Progenitor cell of endocrine pancreas (in vitro differentiated cells): ENCODE measurements at regions not wholly inside any gene's neighbourhood (a gene's known extent, or its start where the extent isn't known, plus 50 kb on each side); places are given as distances from the start of the nearest gene placed in this dataset.

Source experiments
- DNase-seq: peaks from one replicate; pipeline ENCODE4 v3.0.0; 2021; ENCODE audit warnings: low spot score; ENCODE audit not compliant: unreplicated experiment
- H3K27ac Mint-ChIP-seq: 2 replicates; pipeline ENCODE4 v1.8.0; 2021; ENCODE audit warnings: mild to moderate bottlenecking, moderate library complexity, mixed read lengths
- H3K27me3 Mint-ChIP-seq: 2 replicates; pipeline ENCODE4 v1.8.0; 2021; ENCODE audit warnings: mixed read lengths
- H3K36me3 Mint-ChIP-seq: 2 replicates; pipeline ENCODE4 v1.8.0; 2022; ENCODE audit warnings: mixed read lengths; ENCODE audit not compliant: insufficient read depth
- H3K4me1 Mint-ChIP-seq: 2 replicates; pipeline ENCODE4 v1.8.0; 2021; ENCODE audit warnings: low read depth, mixed read lengths
- H3K4me3 Mint-ChIP-seq: 2 replicates; pipeline ENCODE4 v1.8.0; 2021; ENCODE audit warnings: low read depth, mild to moderate bottlenecking, moderate library complexity, mixed read lengths
- H3K9me3 Mint-ChIP-seq: 2 replicates; pipeline ENCODE4 v1.8.0; 2021; ENCODE audit warnings: low read depth, mixed read lengths
- TF ChIP-seq, protein P1 (sequence below): fragments of 200-600 bp; sonication (generic); IDR thresholded peaks from one replicate; pipeline ENCODE4 v1.5.0; 2021; ENCODE audit warnings: antibody characterized with exemption, mild to moderate bottlenecking; ENCODE audit not compliant: unreplicated experiment

DNA sequence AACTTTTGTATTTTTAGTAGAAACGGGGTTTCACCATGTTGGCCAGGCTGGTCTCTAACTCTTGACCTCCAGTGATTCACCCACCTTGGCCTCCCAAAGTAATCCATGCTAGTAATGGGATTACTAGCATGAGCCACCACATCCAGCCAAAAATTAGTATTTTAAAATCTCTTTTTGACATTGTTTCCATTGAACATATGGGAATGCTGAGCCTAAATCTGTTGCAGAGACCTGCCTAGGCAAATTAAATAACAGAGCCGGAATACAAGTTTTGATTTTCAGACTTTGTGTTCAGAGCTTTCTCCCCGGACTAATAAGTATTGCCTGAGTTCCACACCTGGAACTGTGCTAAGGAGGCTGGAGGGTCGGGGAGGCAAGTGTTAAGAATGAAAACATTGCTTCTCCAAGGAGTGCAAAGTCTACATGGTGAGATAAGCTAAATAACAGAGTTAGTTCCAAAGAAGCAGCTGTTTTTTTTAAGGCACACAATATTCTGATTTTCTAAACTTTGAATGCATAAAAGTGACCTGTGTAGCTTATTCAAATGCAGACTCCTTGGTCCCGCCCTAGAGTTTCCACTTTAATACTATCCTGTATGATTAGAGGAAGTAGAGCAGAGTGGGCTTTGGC is 150.6 kb upstream of the CELF4 start:
- no peaks in the 10 kb centered on the region for H3K27me3 Mint-ChIP-seq

DNA sequence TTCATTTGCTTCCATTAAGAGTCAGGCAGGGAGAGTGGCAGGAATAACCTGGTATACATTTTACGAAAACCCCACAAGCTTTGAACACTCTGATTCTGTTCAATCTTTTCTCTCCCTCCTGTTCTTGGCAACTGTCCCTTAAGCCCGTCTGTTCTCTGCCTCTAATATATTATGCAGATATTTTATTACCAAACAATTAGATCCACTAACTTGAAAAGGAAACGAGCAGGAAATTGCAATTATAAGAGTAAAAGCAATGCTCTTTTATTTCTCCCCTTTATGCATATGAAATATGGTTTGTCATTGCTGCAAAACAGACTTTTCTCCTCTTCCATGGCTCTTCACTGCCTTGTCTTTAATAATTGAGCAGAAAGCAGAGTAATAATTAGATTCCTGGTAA is 149.1 kb upstream of the CELF4 start:
- no peak overlapping the region for H3K4me3 Mint-ChIP-seq
- TF ChIP-seq, protein P1, sequence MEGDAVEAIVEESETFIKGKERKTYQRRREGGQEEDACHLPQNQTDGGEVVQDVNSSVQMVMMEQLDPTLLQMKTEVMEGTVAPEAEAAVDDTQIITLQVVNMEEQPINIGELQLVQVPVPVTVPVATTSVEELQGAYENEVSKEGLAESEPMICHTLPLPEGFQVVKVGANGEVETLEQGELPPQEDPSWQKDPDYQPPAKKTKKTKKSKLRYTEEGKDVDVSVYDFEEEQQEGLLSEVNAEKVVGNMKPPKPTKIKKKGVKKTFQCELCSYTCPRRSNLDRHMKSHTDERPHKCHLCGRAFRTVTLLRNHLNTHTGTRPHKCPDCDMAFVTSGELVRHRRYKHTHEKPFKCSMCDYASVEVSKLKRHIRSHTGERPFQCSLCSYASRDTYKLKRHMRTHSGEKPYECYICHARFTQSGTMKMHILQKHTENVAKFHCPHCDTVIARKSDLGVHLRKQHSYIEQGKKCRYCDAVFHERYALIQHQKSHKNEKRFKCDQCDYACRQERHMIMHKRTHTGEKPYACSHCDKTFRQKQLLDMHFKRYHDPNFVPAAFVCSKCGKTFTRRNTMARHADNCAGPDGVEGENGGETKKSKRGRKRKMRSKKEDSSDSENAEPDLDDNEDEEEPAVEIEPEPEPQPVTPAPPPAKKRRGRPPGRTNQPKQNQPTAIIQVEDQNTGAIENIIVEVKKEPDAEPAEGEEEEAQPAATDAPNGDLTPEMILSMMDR, result no peak
- H3K9me3 Mint-ChIP-seq, result no peaks in the 10 kb centered on the region
- H3K36me3 Mint-ChIP-seq, result no peaks in the 10 kb centered on the region
- DNase-seq, result no peak
- H3K27ac Mint-ChIP-seq, result no peak overlapping the region
- no peaks in the 10 kb centered on the region for H3K27me3 Mint-ChIP-seq
- H3K4me1 Mint-ChIP-seq, result no peaks in the 10 kb centered on the region

More for the DNA sequence above, 150.6 kb upstream of the CELF4 start:
- no peaks in the 10 kb centered on the region for H3K9me3 Mint-ChIP-seq
- TF ChIP-seq, protein P1, result no peak
- no peaks in the 10 kb centered on the region for H3K4me1 Mint-ChIP-seq
- no peak overlapping the region for H3K27ac Mint-ChIP-seq
- no peak overlapping the region for H3K4me3 Mint-ChIP-seq
- no peaks in the 10 kb centered on the region for H3K36me3 Mint-ChIP-seq
- no peak for DNase-seq

DNA sequence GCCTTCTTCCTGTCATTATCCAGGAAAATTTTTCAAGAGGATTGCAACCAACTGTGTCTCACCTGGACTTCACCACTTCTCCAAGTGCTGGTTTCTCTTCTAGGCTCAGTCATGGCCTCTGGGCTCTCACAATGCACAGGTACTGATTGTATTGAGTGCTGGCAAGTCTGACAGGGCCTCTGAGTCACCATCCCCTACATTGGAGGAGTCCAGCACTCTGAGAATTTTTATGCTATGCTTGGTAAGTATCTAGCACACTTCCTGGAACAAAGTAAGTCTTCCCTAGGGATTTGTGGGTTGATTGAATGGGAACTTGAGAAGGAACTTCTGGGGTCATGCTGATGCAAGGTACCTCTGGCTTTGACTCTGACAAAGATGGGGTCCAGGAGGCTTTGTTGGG is 147.2 kb upstream of the CELF4 start:
- H3K4me3 Mint-ChIP-seq, result no peak overlapping the region
- no peaks in the 10 kb centered on the region for H3K4me1 Mint-ChIP-seq
- no peaks in the 10 kb centered on the region for H3K36me3 Mint-ChIP-seq
- TF ChIP-seq, protein P1, result no peak
- H3K27ac Mint-ChIP-seq, result no peak overlapping the region
- no peaks in the 10 kb centered on the region for H3K27me3 Mint-ChIP-seq
- H3K9me3 Mint-ChIP-seq, result no peaks in the 10 kb centered on the region
- no peak for DNase-seq

DNA sequence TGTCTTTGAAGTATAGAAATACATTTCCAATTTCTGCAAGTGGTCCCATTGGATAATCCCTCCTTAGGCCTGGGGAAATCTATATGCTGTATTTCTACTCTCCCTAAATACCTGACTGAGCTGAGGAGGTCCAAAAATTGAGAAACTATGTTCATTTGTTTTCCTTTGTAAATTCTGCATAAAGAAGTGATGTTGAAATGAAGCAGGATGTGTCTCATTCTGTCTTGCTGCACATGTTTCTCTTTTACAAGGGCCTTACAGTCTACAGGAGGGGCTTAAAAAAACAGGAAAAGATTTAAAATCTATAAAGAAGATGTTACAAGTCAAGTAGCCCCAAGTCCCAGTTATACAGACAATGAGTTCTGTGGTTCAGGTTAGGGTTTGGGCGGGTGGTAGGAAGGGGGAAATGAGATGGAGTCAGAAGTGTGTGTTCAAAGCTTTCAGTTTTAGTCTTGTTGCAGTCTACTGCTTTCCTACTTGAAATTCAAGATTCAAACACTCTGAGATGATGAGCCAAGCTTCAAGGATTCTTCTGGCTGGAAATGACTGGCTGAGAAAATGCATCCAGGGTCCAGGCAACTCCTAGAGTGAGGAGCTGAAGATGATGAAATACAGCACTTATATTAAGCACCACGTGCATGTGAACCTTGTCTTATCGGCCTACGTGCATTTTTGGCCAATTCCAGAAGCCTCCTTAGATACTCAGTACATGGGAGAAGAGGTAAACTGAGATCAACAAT is 146.3 kb upstream of the CELF4 start:
- TF ChIP-seq, protein P1, result no peak
- H3K36me3 Mint-ChIP-seq, result no peaks in the 10 kb centered on the region
- H3K9me3 Mint-ChIP-seq, result no peaks in the 10 kb centered on the region
- no peak overlapping the region for H3K4me3 Mint-ChIP-seq
- no peak for DNase-seq
- H3K4me1 Mint-ChIP-seq, result no peaks in the 10 kb centered on the region
- H3K27ac Mint-ChIP-seq, result no peak overlapping the region
- H3K27me3 Mint-ChIP-seq, result no peaks in the 10 kb centered on the region

DNA sequence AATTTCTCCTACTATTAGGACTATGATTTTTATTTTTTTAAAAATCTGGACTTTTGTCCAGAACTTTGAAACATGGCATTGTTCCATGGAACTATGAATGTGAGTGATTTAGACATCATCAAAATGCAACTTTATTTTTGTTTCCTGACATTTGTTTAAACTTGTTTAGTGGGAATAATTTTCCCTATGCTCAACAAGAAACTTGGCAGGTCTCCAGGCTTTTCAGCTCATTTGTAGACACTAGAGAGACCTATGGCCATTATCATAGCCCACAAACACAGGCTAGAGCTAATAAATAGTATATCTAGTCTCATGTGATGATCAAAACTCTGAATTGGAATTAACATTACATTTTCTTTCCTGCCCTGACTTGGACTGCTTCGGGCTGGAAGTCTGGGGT is 145.1 kb upstream of the CELF4 start:
- Mint-ChIP-seq H3K9me3 (no peaks in the 10 kb centered on the region), H3K4me1 (no peaks in the 10 kb centered on the region), H3K27ac (no peak overlapping the region), H3K4me3 (no peak overlapping the region), H3K36me3 (no peaks in the 10 kb centered on the region), H3K27me3 (no peaks in the 10 kb centered on the region)
- TF ChIP-seq, protein P1, result no peak
- DNase-seq, result no peak
